IMR-90 (cell line): ENCODE measurements at regions not wholly inside any gene's neighbourhood (a gene's known extent, or its start where the extent isn't known, plus 50 kb on each side); places are given as distances from the start of the nearest gene placed in this dataset.

Experiments
- ATAC-seq: fragments of 200-7000 bp; cut with Tn5 transposase; 2 replicates; pipeline ENCODE4 v1.9.1; 2020; ENCODE audit warnings: low read depth, mild to moderate bottlenecking, moderate library complexity
- BruUV-seq: library from RNA; stranded (reverse); fragments of 400-500 nt; replicated peaks from 2 replicates; lab custom pipeline; 2021; lab: Mats Ljungman, UMichigan
- CTCF ChIA-PET: fragments of 300-600 bp; formaldehyde crosslinking; extraction: SDS; loops from one replicate; lab custom pipeline; 2021; ENCODE audit warnings: antibody characterized with exemption; lab: Yijun Ruan, JAX
- POLR2A ChIA-PET: fragments of 300-600 bp; sonication (Branson Sonifier 250); formaldehyde crosslinking; loops from one replicate; lab custom pipeline; 2022; ENCODE audit warnings: antibody characterized with exemption; ENCODE audit not compliant: unreplicated experiment; lab: Charles Lee
- DNase-seq: peaks from one replicate; pipeline ENCODE4 v3.0.0; 2013
- H2AFZ ChIP-seq: replicated peaks from 2 replicates; pipeline ENCODE3; 2013; ENCODE audit warnings: low read length, mild to moderate bottlenecking; ENCODE audit not compliant: poor library complexity
- H2AK5ac ChIP-seq: 2 replicates; pipeline ENCODE4 v1.6.1; 2013; ENCODE audit warnings: low read depth, low read length, inconsistent platforms
- H2AK9ac ChIP-seq: replicated peaks from 2 replicates; pipeline ENCODE3; 2013; ENCODE audit warnings: mild to moderate bottlenecking, low read depth, low read length, moderate library complexity; ENCODE audit not compliant: poor library complexity
- H2BK120ac ChIP-seq: 2 replicates; pipeline ENCODE4 v1.6.1; 2013; ENCODE audit warnings: low read depth, low read length, inconsistent platforms
- H2BK15ac ChIP-seq: 3 replicates; pipeline ENCODE4 v1.6.1; 2013; ENCODE audit warnings: low read depth, low read length, inconsistent platforms
- H2BK20ac ChIP-seq: 2 replicates; pipeline ENCODE4 v1.6.1; 2013; ENCODE audit warnings: low read depth, mild to moderate bottlenecking, inconsistent platforms, low read length, moderate library complexity
- H2BK5ac ChIP-seq: 2 replicates; pipeline ENCODE4 v1.6.1; 2013; ENCODE audit warnings: mild to moderate bottlenecking, low read depth, low read length, inconsistent platforms; ENCODE audit not compliant: poor library complexity, severe bottlenecking
- H3K14ac ChIP-seq: replicated peaks from 2 replicates; pipeline ENCODE4 v1.6.1; 2013; ENCODE audit warnings: low read depth, low read length, inconsistent platforms
- H3K18ac ChIP-seq: 2 replicates; pipeline ENCODE4 v1.6.1; 2013; ENCODE audit warnings: low read depth, low read length, control low read depth
- H3K23ac ChIP-seq: 2 replicates; pipeline ENCODE4 v1.6.1; 2013; ENCODE audit warnings: low read depth, low read length, inconsistent platforms
- H3K27ac ChIP-seq: 2 replicates; pipeline ENCODE4 v1.5.1; 2013; ENCODE audit warnings: mild to moderate bottlenecking, control low read depth, low read length; ENCODE audit not compliant: insufficient read depth
- H3K27me3 ChIP-seq: 2 replicates; pipeline ENCODE4 v1.6.1; 2013; ENCODE audit warnings: low read length; ENCODE audit not compliant: control insufficient read depth, insufficient read depth
- H3K36me3 ChIP-seq: 2 replicates; pipeline ENCODE4 v1.6.1; 2013; ENCODE audit warnings: low read length, mixed read lengths; ENCODE audit not compliant: control insufficient read depth, insufficient read depth
- H3K4ac ChIP-seq: 2 replicates; pipeline ENCODE4 v1.6.1; 2013; ENCODE audit warnings: low read depth, low read length, inconsistent platforms
- H3K4me1 ChIP-seq: 2 replicates; pipeline ENCODE4 v1.6.1; 2013; ENCODE audit warnings: low read length, mixed read lengths; ENCODE audit not compliant: control insufficient read depth, insufficient read depth
- H3K4me2 ChIP-seq: 2 replicates; pipeline ENCODE4 v1.6.1; 2013; ENCODE audit warnings: low read depth, mild to moderate bottlenecking, control low read depth, low read length, moderate library complexity
- H3K4me3 ChIP-seq: 2 replicates; pipeline ENCODE4 v1.5.1; 2013; ENCODE audit warnings: low read depth, mild to moderate bottlenecking, control low read depth, low read length, moderate library complexity; ENCODE audit not compliant: insufficient read depth
- H3K56ac ChIP-seq: 2 replicates; pipeline ENCODE4 v1.6.1; 2013; ENCODE audit warnings: low read length, inconsistent platforms; ENCODE audit not compliant: insufficient read depth; ENCODE audit errors: extremely low read depth
- H3K79me1 ChIP-seq, 2 experiments: 2 replicates each; pipeline ENCODE4 v1.6.1; 2013; ENCODE audit warnings: low read length in 2 of 2, inconsistent platforms in 1 of 2, low read depth in 1 of 2
- H3K9ac ChIP-seq: 2 replicates; pipeline ENCODE4 v1.6.1; 2013; ENCODE audit warnings: low read depth, low read length, control low read depth
- H3K9me1 ChIP-seq: 2 replicates; pipeline ENCODE4 v1.6.1; 2013; ENCODE audit warnings: low read length, inconsistent platforms; ENCODE audit not compliant: insufficient read depth
- H3K9me3 ChIP-seq: 2 replicates; pipeline ENCODE4 v1.6.1; 2013; ENCODE audit warnings: low read length; ENCODE audit not compliant: control insufficient read depth, insufficient read depth
- H4K20me1 ChIP-seq: 2 replicates; pipeline ENCODE4 v1.6.1; 2013; ENCODE audit warnings: low read length, inconsistent platforms; ENCODE audit not compliant: insufficient read depth
- H4K5ac ChIP-seq: 2 replicates; pipeline ENCODE4 v1.6.1; 2013; ENCODE audit warnings: mild to moderate bottlenecking, low read depth, low read length, control low read depth
- H4K8ac ChIP-seq, 2 experiments: 2 replicates each; pipeline ENCODE4 v1.6.1; 2013; ENCODE audit warnings: low read depth in 2 of 2, low read length in 2 of 2, control low read depth in 1 of 2, inconsistent platforms in 1 of 2
- H4K91ac ChIP-seq: 2 replicates; pipeline ENCODE4 v1.6.1; 2013; ENCODE audit warnings: low read depth, low read length, inconsistent platforms; ENCODE audit not compliant: insufficient read depth
- BHLHE40 ChIP-seq: fragments of 150-350 bp; IDR thresholded peaks from 2 replicates; pipeline ENCODE4 v1.6.1; 2016; ENCODE audit warnings: mild to moderate bottlenecking, low read depth, low read length
- CEBPB ChIP-seq: IDR thresholded peaks from 2 replicates; pipeline ENCODE4 v1.6.1; 2012; ENCODE audit warnings: low read depth, low read length, improper control_type of control experiment
- CTCF ChIP-seq: conservative IDR thresholded peaks from 2 replicates; pipeline ENCODE4 v1.5.1; 2012; ENCODE audit warnings: mild to moderate bottlenecking, low read depth, low read length, improper control_type of control experiment
- FOS ChIP-seq: fragments of 150-350 bp; IDR thresholded peaks from 2 replicates; pipeline ENCODE4 v1.6.1; 2016; ENCODE audit warnings: low read depth, low read length
- MAZ ChIP-seq: IDR thresholded peaks from 2 replicates; pipeline ENCODE4 v1.6.1; 2012; ENCODE audit warnings: low read depth, mild to moderate bottlenecking, low read length, improper control_type of control experiment, moderate library complexity, borderline replicate concordance
- MXI1 ChIP-seq: IDR thresholded peaks from 2 replicates; pipeline ENCODE4 v1.6.1; 2012; ENCODE audit warnings: low read depth, mild to moderate bottlenecking, low read length, moderate library complexity, borderline replicate concordance
- NFE2L2 ChIP-seq: fragments of 150-350 bp; IDR thresholded peaks from 2 replicates; pipeline ENCODE4 v1.6.1; 2016; ENCODE audit warnings: low read depth, mild to moderate bottlenecking, low read length
- POLR2A ChIP-seq: IDR thresholded peaks from 2 replicates; pipeline ENCODE4 v1.6.1; 2012; ENCODE audit warnings: mild to moderate bottlenecking, low read depth, low read length
- RAD21 ChIP-seq: IDR thresholded peaks from 2 replicates; pipeline ENCODE4 v1.6.1; 2012; ENCODE audit warnings: low read length, improper control_type of control experiment
- RCOR1 ChIP-seq: IDR thresholded peaks from 2 replicates; pipeline ENCODE4 v1.6.1; 2012; ENCODE audit warnings: mild to moderate bottlenecking, low read length, improper control_type of control experiment; ENCODE audit not compliant: insufficient replicate concordance
- RFX5 ChIP-seq: IDR thresholded peaks from 2 replicates; pipeline ENCODE4 v1.8.0; 2012; ENCODE audit warnings: low read depth, mild to moderate bottlenecking, low read length, moderate library complexity
- SMC3 ChIP-seq: fragments of 150-350 bp; IDR thresholded peaks from 2 replicates; pipeline ENCODE4 v1.6.1; 2016; ENCODE audit warnings: low read depth, mild to moderate bottlenecking, antibody characterized with exemption, low read length, moderate library complexity
- USF2 ChIP-seq: fragments of 150-350 bp; IDR thresholded peaks from 2 replicates; pipeline ENCODE4 v1.6.1; 2017; ENCODE audit warnings: mild to moderate bottlenecking, antibody characterized with exemption, low read length, low read depth
- WGBS, 2 experiments: methylation state at CpG; one replicate each; pipeline versions ENCODE4 v1.1.5 to v1.1.7; 2013; ENCODE audit warnings: missing lambda C conversion rate in 2 of 2; ENCODE audit not compliant: insufficient read length in 1 of 2; ENCODE audit errors: extremely low coverage in 2 of 2; 5-methylcytosine and 5-hydroxymethylcytosine counted together
- dilution Hi-C: fragments of 300-500 bp; cut with HindIII; formaldehyde crosslinking; loops from one replicate; pipeline ENCODE4 v1.14.3; 2018; ENCODE audit warnings: low sequenced_read_pairs; ENCODE audit not compliant: unreplicated experiment
- in situ Hi-C: fragments of 300-500 bp; cut with MboI; formaldehyde crosslinking; loops from 3 replicates; pipeline ENCODE4 v1.14.3; 2019; ENCODE audit warnings: low sequenced_read_pairs, inconsistent platforms, mixed read lengths
- intact Hi-C: fragments of 100-400 bp; cut with micrococcal nuclease; formaldehyde crosslinking; loops from 2 replicates; pipeline ENCODE4 v1.10.0; 2022

- no peak overlapping the region for H3K4me3 ChIP-seq
- no peak overlapping the region for H2BK20ac ChIP-seq
- no peak overlapping the region for H2BK15ac ChIP-seq
- peaks cover 3% of the 10 kb centered on the region; the same call in 1 of the 2 replicates for H3K9me1 ChIP-seq
- no peaks in the 10 kb centered on the region for H4K20me1 ChIP-seq
- H3K4me2 ChIP-seq, result no peak overlapping the region
- no peak overlapping the region for H4K5ac ChIP-seq
- H4K91ac ChIP-seq, result no peak overlapping the region
- no peak overlapping the region for H4K8ac ChIP-seq
- 100% methylated on average over 1 of the region's 7 CpGs; no CpG with 5 or more reads in 1 of the 2 experiments for WGBS, 2 experiments
- H3K14ac ChIP-seq, result no peak overlapping the region
- H3K18ac ChIP-seq, result no peak overlapping the region
- intact Hi-C loops (loop anchor here (2.0 kb wide), 1 partner anchor 244 kb away; no protein-coding TSS in a partner anchor), dilution Hi-C loops (loop anchor here (10.0 kb wide), 1 partner anchor 364 kb away; no protein-coding TSS in a partner anchor), in situ Hi-C loops (no loop called here)
- no peaks in the 10 kb centered on the region for H3K79me1 ChIP-seq
- no peak overlapping the region for H3K9ac ChIP-seq
- H2AFZ ChIP-seq, result no peak overlapping the region
- TF ChIP-seq MAZ, result no peak
- TF ChIP-seq NFE2L2, result no peak
- TF ChIP-seq POLR2A, result no peak
- no peak for TF ChIP-seq CTCF
- TF ChIP-seq RFX5, result no peak
- no peak for TF ChIP-seq BHLHE40
- no peak for TF ChIP-seq SMC3
- TF ChIP-seq USF2, result no peak
- no peak for TF ChIP-seq RCOR1
- no peak for TF ChIP-seq RAD21
- TF ChIP-seq MXI1, result no peak
- no peak for TF ChIP-seq CEBPB
- no peak for TF ChIP-seq FOS
- CTCF ChIA-PET, result no interaction called here
- H2AK9ac ChIP-seq, result no peak overlapping the region
- no peak overlapping the region for H2BK5ac ChIP-seq
- ATAC-seq (no peak), DNase-seq (no peak)
- no peaks in the 10 kb centered on the region for H3K36me3 ChIP-seq
- POLR2A ChIA-PET, result no interaction called here
- peaks cover 6% of the 10 kb centered on the region for H3K9me3 ChIP-seq
- H2BK120ac ChIP-seq, result no peak overlapping the region
- H3K4ac ChIP-seq, result no peak overlapping the region
- peaks cover 52% of the 10 kb centered on the region for H3K27me3 ChIP-seq
- H3K27ac ChIP-seq, result no peak overlapping the region
- no peaks in the 10 kb centered on the region for H3K4me1 ChIP-seq
- H3K56ac ChIP-seq, result no peak overlapping the region
- no peak overlapping the region for H2AK5ac ChIP-seq
- no TSS peak for BruUV-seq
- H3K23ac ChIP-seq, result no peak overlapping the region
These were observed 216.2 kb downstream of the TFCP2L1 start for GRCh38 chr2:121068851-121069250.
